Suprapubic skin (tissue), 4 donors: ENCODE measurements at regions not wholly inside any gene's neighbourhood (a gene's known extent, or its start where the extent isn't known, plus 50 kb on each side); places are given as distances from the start of the nearest gene placed in this dataset.

ENCODE experiments used
- DNase-seq, 2 donors: peaks; one replicate each; pipeline ENCODE4 v3.0.0-alpha.2; 2019; ENCODE audit warnings: low spot score in 2 of 2
- H3K27ac ChIP-seq: fragments of 200-600 bp; sonication (generic); one replicate; pipeline ENCODE4 v1.5.1; 2019
- H3K27me3 ChIP-seq: fragments of 200-600 bp; sonication (generic); one replicate; pipeline ENCODE4 v1.5.1; 2019
- H3K36me3 ChIP-seq: fragments of 200-600 bp; sonication (generic); one replicate; pipeline ENCODE4 v1.5.1; 2019
- H3K4me1 ChIP-seq: fragments of 200-600 bp; sonication (generic); one replicate; pipeline ENCODE4 v1.5.1; 2019
- H3K4me3 ChIP-seq: fragments of 200-600 bp; sonication (generic); one replicate; pipeline ENCODE4 v1.5.1; 2019; ENCODE audit warnings: mild to moderate bottlenecking
- H3K9me3 ChIP-seq: fragments of 200-600 bp; sonication (generic); one replicate; pipeline ENCODE4 v1.5.1; 2019
- CTCF ChIP-seq, 2 donors: fragments of 200-600 bp in 1 of 2; fragments of 450-650 bp in 1 of 2; sonication (generic) in 1 of 2; IDR thresholded peaks; one replicate each; pipeline ENCODE4 v1.5.1; 2016 to 2019; ENCODE audit warnings: antibody characterized with exemption in 2 of 2, mild to moderate bottlenecking in 1 of 2, moderate library complexity in 1 of 2
- EP300 ChIP-seq: sonication (generic); formaldehyde crosslinking; IDR thresholded peaks from one replicate; pipeline ENCODE4 v1.6.1; 2017; ENCODE audit warnings: antibody characterized with exemption
- POLR2A ChIP-seq, 2 donors: fragments of 450-650 bp; IDR thresholded peaks; one replicate each; pipeline ENCODE4 v1.6.1; 2017; ENCODE audit warnings: antibody characterized with exemption in 2 of 2, mild to moderate bottlenecking in 2 of 2, moderate library complexity in 2 of 2
- POLR2AphosphoS5 ChIP-seq, 3 donors: sonication (generic); formaldehyde crosslinking; IDR thresholded peaks; one replicate each; pipeline ENCODE4 v1.6.1; 2017; ENCODE audit warnings: antibody characterized with exemption in 3 of 3
- WGBS: methylation state at CpG from one replicate; pipeline ENCODE4 v1.1.5; 2018; 5-methylcytosine and 5-hydroxymethylcytosine counted together

- H3K36me3 ChIP-seq: no peaks in the 10 kb centered on the region
- TF ChIP-seq POLR2A (IDR thresholded peaks at IDR 0.05): no peak
- TF ChIP-seq EP300: no peak
- no peak for TF ChIP-seq CTCF (IDR thresholded peaks at IDR 0.05)
- TF ChIP-seq POLR2AphosphoS5 (IDR thresholded peaks at IDR 0.05): no peak
- H3K9me3 ChIP-seq: peaks cover 7% of the 10 kb centered on the region
- no peak for DNase-seq
- H3K4me1 ChIP-seq: no peaks in the 10 kb centered on the region
- H3K27me3 ChIP-seq: peaks cover 36% of the 10 kb centered on the region
- no peak overlapping the region for H3K27ac ChIP-seq
- no peak overlapping the region for H3K4me3 ChIP-seq
- 88% methylated on average over 17 of the region's 17 CpGs for WGBS
Observed at GRCh38 chr22:49437356-49437755, 390.3 kb downstream of the BRD1 start.

DNA sequence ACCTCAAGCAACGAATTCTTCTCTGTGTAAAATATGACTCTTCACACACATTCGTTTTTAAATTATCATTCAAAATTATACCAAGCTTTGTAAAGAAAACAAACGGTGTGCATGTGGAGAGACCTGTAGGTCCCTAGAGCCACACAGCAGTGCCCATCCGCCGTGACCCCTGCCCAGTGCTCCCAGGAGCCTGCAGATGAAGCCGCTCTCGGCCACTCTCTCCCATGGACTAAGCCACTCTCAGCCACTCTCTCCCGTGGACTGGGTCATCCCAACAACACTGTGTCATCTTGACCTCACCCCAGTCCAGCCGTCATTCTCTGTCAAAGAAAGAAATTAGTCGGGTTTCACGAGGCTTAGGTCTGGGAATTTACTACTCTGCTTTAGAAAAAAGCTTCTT, 391.6 kb downstream of the BRD1 start:
- Histone ChIP-seq H3K36me3 (no peaks in the 10 kb centered on the region), H3K4me1 (no peaks in the 10 kb centered on the region), H3K27me3 (peaks cover 35% of the 10 kb centered on the region), H3K27ac (no peak overlapping the region), H3K4me3 (no peak overlapping the region), H3K9me3 (peaks cover 7% of the 10 kb centered on the region)
- WGBS: 73% methylated on average over 11 of the region's 11 CpGs
- no peak for TF ChIP-seq CTCF (IDR thresholded peaks at IDR 0.05)
- TF ChIP-seq POLR2AphosphoS5 (IDR thresholded peaks at IDR 0.05): no peak
- TF ChIP-seq POLR2A (IDR thresholded peaks at IDR 0.05): no peak
- TF ChIP-seq EP300: no peak
- no peak for DNase-seq

DNA sequence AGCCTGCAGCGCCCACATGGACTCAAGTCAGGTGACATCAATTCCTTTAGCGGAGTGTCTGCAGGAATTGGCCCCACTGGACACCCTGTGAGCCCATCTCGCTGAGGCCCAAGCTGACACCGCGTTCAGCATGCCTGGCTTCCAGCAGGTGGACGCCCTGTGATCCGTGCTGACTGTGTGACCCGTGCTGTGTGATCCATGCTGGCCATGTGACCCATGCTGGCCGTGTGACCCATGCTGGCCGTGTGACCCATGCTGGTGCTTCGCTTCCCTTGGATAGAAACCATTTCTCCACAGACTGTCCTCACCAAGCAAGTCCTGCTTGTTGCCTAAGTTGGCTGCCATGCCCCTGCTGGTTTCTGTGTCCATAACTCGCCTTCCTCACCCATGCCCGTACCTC, 392.1 kb downstream of the BRD1 start:
- no peaks in the 10 kb centered on the region for H3K4me1 ChIP-seq

DNA sequence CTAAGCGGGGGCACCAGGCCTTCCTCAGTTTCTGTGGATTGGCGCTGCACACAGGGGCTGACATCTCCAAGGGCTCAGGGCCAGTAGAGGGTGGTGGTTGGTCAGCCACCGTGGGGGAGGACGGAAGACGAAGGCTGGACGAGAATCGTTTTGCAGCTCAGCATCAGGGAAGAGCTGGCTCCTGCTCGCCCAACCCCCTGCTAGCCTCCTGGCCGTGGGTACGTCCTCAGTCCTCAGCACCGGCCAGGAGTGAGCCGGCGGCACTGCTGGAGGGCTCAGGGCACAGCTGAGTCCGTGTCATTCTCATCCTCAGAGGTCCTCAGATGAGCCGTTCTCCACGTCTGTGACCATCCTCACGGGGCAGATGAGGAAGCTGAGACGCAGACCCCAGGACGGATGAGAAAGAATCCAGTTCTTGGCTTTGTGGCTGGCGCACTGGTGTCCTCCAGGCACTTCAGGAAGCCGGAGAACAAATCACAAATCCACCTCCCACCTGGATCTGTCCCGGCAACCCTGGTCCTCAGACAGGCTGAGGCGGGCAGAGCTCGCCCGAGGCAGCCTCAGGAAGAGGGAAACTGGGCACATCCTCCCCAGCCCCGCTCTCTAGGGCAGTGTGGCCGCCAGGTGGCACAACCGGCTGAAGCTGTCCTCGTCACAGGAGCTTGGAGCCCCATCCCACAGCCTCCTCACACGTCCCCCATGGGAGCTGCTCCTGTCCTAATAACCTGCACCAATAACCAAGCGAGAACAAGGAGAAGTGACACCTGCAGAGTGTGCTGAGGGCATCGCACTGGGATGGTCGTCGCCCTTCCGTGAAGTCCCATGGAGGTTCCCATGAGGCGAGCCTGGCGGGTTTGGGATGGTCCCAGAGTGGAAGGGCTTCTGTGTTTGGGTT, 393.7 kb downstream of the BRD1 start:
- no peak for DNase-seq
- no peak for TF ChIP-seq POLR2AphosphoS5 (IDR thresholded peaks at IDR 0.05)
- no peak for TF ChIP-seq CTCF (IDR thresholded peaks at IDR 0.05)
- TF ChIP-seq POLR2A (IDR thresholded peaks at IDR 0.05): no peak
- TF ChIP-seq EP300: no peak

More for the DNA sequence above, 392.1 kb downstream of the BRD1 start:
- Histone ChIP-seq H3K27ac (no peak overlapping the region), H3K4me3 (no peak overlapping the region), H3K36me3 (no peaks in the 10 kb centered on the region), H3K9me3 (peaks cover 7% of the 10 kb centered on the region), H3K27me3 (peaks cover 34% of the 10 kb centered on the region)
- TF ChIP-seq CTCF (IDR thresholded peaks at IDR 0.05): no peak
- TF ChIP-seq POLR2AphosphoS5 (IDR thresholded peaks at IDR 0.05): no peak
- TF ChIP-seq POLR2A (IDR thresholded peaks at IDR 0.05): no peak
- no peak for TF ChIP-seq EP300
- WGBS: 84% methylated on average over 6 of the region's 13 CpGs
- no peak for DNase-seq

DNA sequence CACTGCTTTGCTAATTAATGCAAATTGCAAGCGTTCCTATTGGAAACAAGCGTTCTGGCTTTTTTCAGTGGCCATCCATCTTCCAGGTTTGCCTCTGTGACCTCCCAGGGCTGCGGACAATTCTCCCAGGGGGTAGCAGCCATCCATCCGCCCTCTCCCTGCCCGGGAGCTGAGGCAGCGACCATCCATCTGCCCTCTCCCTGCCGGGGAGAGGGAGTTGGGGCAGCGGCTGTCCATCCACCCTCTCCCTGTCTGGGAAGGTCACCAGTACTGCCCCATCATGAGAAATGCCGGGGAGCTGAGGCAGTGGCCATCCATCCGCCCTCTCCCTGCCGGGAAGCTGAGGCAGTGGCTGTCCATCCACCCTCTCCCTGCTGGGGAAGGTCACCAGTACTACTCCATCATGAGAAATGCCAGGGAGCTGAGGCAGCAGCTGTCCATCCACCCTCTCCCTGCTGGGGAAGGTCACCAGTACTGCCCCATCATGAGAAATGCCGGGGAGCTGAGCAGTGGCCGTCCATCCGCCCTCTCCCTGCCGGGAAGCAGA, 394.7 kb downstream of the BRD1 start:
- Histone ChIP-seq H3K27me3 (peaks cover 34% of the 10 kb centered on the region), H3K27ac (no peak overlapping the region), H3K4me1 (no peaks in the 10 kb centered on the region), H3K36me3 (no peaks in the 10 kb centered on the region), H3K4me3 (no peak overlapping the region), H3K9me3 (peaks cover 7% of the 10 kb centered on the region)
- TF ChIP-seq POLR2AphosphoS5 (IDR thresholded peaks at IDR 0.05): no peak
- no peak for TF ChIP-seq EP300
- TF ChIP-seq CTCF (IDR thresholded peaks at IDR 0.05): no peak
- no peak for TF ChIP-seq POLR2A (IDR thresholded peaks at IDR 0.05)
- DNase-seq: no peak
- 59% methylated on average over 5 of the region's 15 CpGs for WGBS

More for the DNA sequence above, 393.7 kb downstream of the BRD1 start:
- WGBS: 89% methylated on average over 24 of the region's 37 CpGs
- H3K9me3 ChIP-seq: peaks cover 7% of the 10 kb centered on the region
- H3K27ac ChIP-seq: no peak overlapping the region
- H3K27me3 ChIP-seq: peaks cover 34% of the 10 kb centered on the region
- no peaks in the 10 kb centered on the region for H3K36me3 ChIP-seq
- H3K4me3 ChIP-seq: no peak overlapping the region
- no peaks in the 10 kb centered on the region for H3K4me1 ChIP-seq
